HepG2 (cell line): ENCODE measurements at regions not wholly inside any gene's neighbourhood (a gene's known extent, or its start where the extent isn't known, plus 50 kb on each side); places are given as distances from the start of the nearest gene placed in this dataset.
A peak's percentile ranks its signal among the peaks of the same experiment; 100 is the strongest.

Experiments used
- ATAC-seq: fragments of 200-7000 bp; cut with Tn5 transposase; 3 replicates; pipeline ENCODE4 v1.9.1; 2020; ENCODE audit warnings: mild to moderate bottlenecking, moderate library complexity
- BruUV-seq: library from RNA; stranded (reverse); fragments of 400-500 nt; replicated peaks from 2 replicates; lab custom pipeline; 2021; lab: Mats Ljungman, UMichigan
- CTCF ChIA-PET: fragments of 300-600 bp; formaldehyde crosslinking; extraction: SDS; loops from one replicate; lab custom pipeline; 2021; ENCODE audit warnings: low total read pairs, inconsistent platforms, low intra/inter-chr PET ratio; lab: Yijun Ruan, JAX
- POLR2A ChIA-PET: fragments of 350-600 bp; sonication (Branson Sonifier 250); formaldehyde crosslinking; loops from one replicate; lab custom pipeline; 2020; ENCODE audit warnings: antibody characterized with exemption, inconsistent platforms; lab: Yijun Ruan, JAX
- DNase-seq: peaks from one replicate; pipeline ENCODE4 v3.0.0-alpha.2; 2015; ENCODE audit warnings: low spot score
- FAIRE-seq: peaks from 3 replicates; lab custom pipeline; 2011; peaks lifted over from hg19 to GRCh38; lab: Jason Lieb, UNC
- H2AFZ ChIP-seq: one replicate; pipeline ENCODE4 v1.6.1; 2011; ENCODE audit warnings: low read length, inconsistent platforms
- H3K27ac ChIP-seq: fragments of 300-600 bp; 3 replicates; pipeline ENCODE4 v1.8.0; 2011; ENCODE audit warnings: mixed run types, mild to moderate bottlenecking, mixed read lengths, low read length, inconsistent platforms; ENCODE audit not compliant: insufficient read depth; ENCODE audit errors: extremely low read length
- H3K27me3 ChIP-seq, 2 experiments: fragments of 200-600 bp in 1 of 2; 2 replicates in 1 of 2; 3 replicates in 1 of 2; pipeline versions ENCODE4 v1.6.0 to v1.8.0; 2011; ENCODE audit warnings: low read length in 2 of 2, mild to moderate bottlenecking in 2 of 2, moderate library complexity in 2 of 2, inconsistent platforms in 1 of 2; ENCODE audit not compliant: insufficient read depth in 2 of 2, control insufficient read depth in 1 of 2
- H3K36me3 ChIP-seq, 2 experiments: fragments of 200-600 bp in 1 of 2; replicated peaks in 1 of 2; 2 replicates in 1 of 2; 3 replicates in 1 of 2; pipeline versions ENCODE4 v1.5.1 to v1.8.0; 2011; ENCODE audit warnings: low read length in 2 of 2, inconsistent platforms in 1 of 2; ENCODE audit not compliant: insufficient read depth in 2 of 2, control insufficient read depth in 1 of 2
- H3K4me1 ChIP-seq: 2 replicates; pipeline ENCODE4 v1.5.1; 2012; ENCODE audit warnings: low read length, inconsistent platforms; ENCODE audit not compliant: insufficient read depth
- H3K4me2 ChIP-seq: 2 replicates; pipeline ENCODE4 v1.6.0; 2011; ENCODE audit warnings: low read depth, low read length, inconsistent platforms
- H3K4me3 ChIP-seq, 3 experiments: fragments of 200-600 bp in 1 of 3; sonication (generic), shearing (Covaris generic) in 1 of 3; replicated peaks in 1 of 3; 2 replicates each; pipeline ENCODE4 v1.5.1; 2011 to 2016; ENCODE audit warnings: low read length in 3 of 3, inconsistent platforms in 2 of 3, low read depth in 2 of 3, mild to moderate bottlenecking in 2 of 3, control low read depth in 1 of 3, mixed read lengths in 1 of 3; ENCODE audit not compliant: insufficient read depth in 1 of 3
- H3K79me2 ChIP-seq: one replicate; pipeline ENCODE4 v1.6.1; 2011; ENCODE audit warnings: low read length, inconsistent platforms; ENCODE audit not compliant: insufficient read depth
- H3K9ac ChIP-seq: 2 replicates; pipeline ENCODE4 v1.6.0; 2011; ENCODE audit warnings: mild to moderate bottlenecking, low read depth, low read length, inconsistent platforms; ENCODE audit not compliant: insufficient read depth
- H3K9me3 ChIP-seq: 2 replicates; pipeline ENCODE4 v1.5.1; 2012; ENCODE audit warnings: mild to moderate bottlenecking, low read length
- H4K20me1 ChIP-seq: 2 replicates; pipeline ENCODE4 v1.6.0; 2011; ENCODE audit warnings: inconsistent platforms, mild to moderate bottlenecking, low read length, moderate library complexity; ENCODE audit not compliant: insufficient read depth
- AGO1 ChIP-seq: fragments of 200-400 bp; formaldehyde crosslinking; IDR thresholded peaks from 2 replicates; pipeline ENCODE4 v1.6.1; 2017; ENCODE audit warnings: mild to moderate bottlenecking, low read depth, low read length, moderate library complexity; ENCODE audit not compliant: poor library complexity, severe bottlenecking
- CTCF ChIP-seq: sonication (generic); formaldehyde crosslinking; IDR thresholded peaks from 2 replicates; pipeline ENCODE4 v1.5.0; 2020; ENCODE audit warnings: mild to moderate bottlenecking, missing genetic modification reagents, moderate library complexity
- KMT2B ChIP-seq: IDR thresholded peaks from 2 replicates; pipeline ENCODE4 v1.6.1; 2016; ENCODE audit warnings: missing genetic modification reagents, missing compliant biosample characterization
- SMC3 ChIP-seq: IDR thresholded peaks from 2 replicates; pipeline ENCODE4 v1.6.1; 2011; ENCODE audit warnings: low read length, improper control_type of control experiment
- STAG1 ChIP-seq: sonication (generic); formaldehyde crosslinking; IDR thresholded peaks from 2 replicates; pipeline ENCODE4 v1.4.0; 2020; ENCODE audit warnings: missing genetic modification reagents
- WGBS: methylation state at CpG from one replicate; pipeline ENCODE4 v1.1.6; 2017; ENCODE audit warnings: low lambda C conversion rate; 5-methylcytosine and 5-hydroxymethylcytosine counted together
- in situ Hi-C: cut with HindIII; loops from 2 replicates; pipeline ENCODE4 v1.10.0; 2017; ENCODE audit warnings: low pct_unique_long_range_greater_than_20kb; ENCODE audit not compliant: extremely low pct_ligation_motif_present
- intact Hi-C: fragments of 100-400 bp; cut with micrococcal nuclease; formaldehyde crosslinking; loops from one replicate; pipeline ENCODE4 v1.10.0; 2022; ENCODE audit not compliant: unreplicated experiment

GRCh38 chr12:100724071-100724470, 70.5 kb upstream of the ANO4 start (continued):
- no peak for TF ChIP-seq KMT2B (CRISPR knock-in tag)
- TF ChIP-seq, all 625 proteins: peak for 0

- H3K36me3 ChIP-seq, result no peaks in the 10 kb centered on the region
- H3K4me2 ChIP-seq, result no peak overlapping the region
- WGBS, result 2% methylated on average over 5 of the region's 5 CpGs
- TF ChIP-seq STAG1, result peak; percentile 39
- peak; percentile 60 for TF ChIP-seq SMC3
- peak; percentile 56 for TF ChIP-seq CTCF (CRISPR knock-in tag)
- TF ChIP-seq AGO1, result no peak
- ATAC-seq (peak; percentile 56), FAIRE-seq (peak; percentile 15), DNase-seq (peak; percentile 20)
- no peak overlapping the region for H3K9ac ChIP-seq
- no peaks in the 10 kb centered on the region for H4K20me1 ChIP-seq
- no peaks in the 10 kb centered on the region for H3K9me3 ChIP-seq
- H3K27ac ChIP-seq, result no peak overlapping the region
- in situ Hi-C loops, result loop anchor here (5.0 to 10.0 kb wide), 2 partner anchors 62 to 379 kb away; partner anchors contain the start of gene SLC17A8
- no peak overlapping the region for H2AFZ ChIP-seq
- no peaks in the 10 kb centered on the region for H3K79me2 ChIP-seq
- ChIA-PET CTCF (interaction anchor here (1.4 to 1.7 kb wide), 2 partner anchors 65 to 385 kb away, joined by 3 to 12 read pairs; no protein-coding TSS in a partner anchor), POLR2A (no interaction called here)
- H3K4me3 ChIP-seq, result no peak overlapping the region
- H3K4me1 ChIP-seq, result no peaks in the 10 kb centered on the region
- no TSS peak for BruUV-seq
- intact Hi-C loops, result loop anchor here (1.0 kb wide), 3 partner anchors 65 to 386 kb away; no protein-coding TSS in a partner anchor
- no peaks in the 10 kb centered on the region for H3K27me3 ChIP-seq
Measured at GRCh38 chr12:100733817-100734593, 60.6 kb upstream of the ANO4 start.
